ENCODE measurements at regions not wholly inside any gene's neighbourhood (a gene's known extent, or its start where the extent isn't known, plus 50 kb on each side); places are given as distances from the start of the nearest gene placed in this dataset.

GRCh38 chr18:61655630-61656029 lies 237.2 kb downstream of the RNF152 start:
- TF ChIP-seq CTCF (IDR thresholded peaks at IDR 0.05 in 2 of 3, conservative IDR thresholded peaks at IDR 0.05 in 1 of 3; ENCODE audit: borderline replicate concordance in 1 of 3, insufficient read depth in 1 of 3, low read depth in 2 of 3, low read length in 2 of 3), result no peak
- no peak for TF ChIP-seq SRF (IDR thresholded peaks at IDR 0.05; ENCODE audit: low read depth)
- TF ChIP-seq REST (IDR thresholded peaks at IDR 0.05; ENCODE audit: low read depth), result no peak
- no peak for TF ChIP-seq EZH2phosphoT487 (IDR thresholded peaks at IDR 0.05; ENCODE audit: borderline replicate concordance)
- TF ChIP-seq MAX (IDR thresholded peaks at IDR 0.05), result no peak
- TF ChIP-seq POLR2AphosphoS5 (IDR thresholded peaks at IDR 0.05; ENCODE audit: low read depth, low read length), result no peak
- no peak for TF ChIP-seq FOSL1 (IDR thresholded peaks at IDR 0.05; ENCODE audit: low read depth)
- TF ChIP-seq ELF1 (IDR thresholded peaks at IDR 0.05; ENCODE audit: borderline replicate concordance, low read depth), result no peak
- TF ChIP-seq RAD21 (IDR thresholded peaks at IDR 0.05; ENCODE audit: low read depth), result no peak
- no peak for TF ChIP-seq POLR2A (IDR thresholded peaks at IDR 0.05; ENCODE audit: borderline replicate concordance, extremely low read depth, insufficient read depth, insufficient read length)
- TF ChIP-seq JUND (IDR thresholded peaks at IDR 0.05), result no peak
- TF ChIP-seq YY1 (IDR thresholded peaks at IDR 0.05; ENCODE audit: extremely low read depth, insufficient replicate concordance, low read depth, low read length), result no peak
- no peak for TF ChIP-seq ATF3 (IDR thresholded peaks at IDR 0.05)
- TF ChIP-seq EGR1 (IDR thresholded peaks at IDR 0.05; ENCODE audit: low read depth), result no peak

All from HCT116 (cell line).